ENCODE measurements at regions not wholly inside any gene's neighbourhood (a gene's known extent, or its start where the extent isn't known, plus 50 kb on each side); places are given as distances from the start of the nearest gene placed in this dataset.

DNA sequence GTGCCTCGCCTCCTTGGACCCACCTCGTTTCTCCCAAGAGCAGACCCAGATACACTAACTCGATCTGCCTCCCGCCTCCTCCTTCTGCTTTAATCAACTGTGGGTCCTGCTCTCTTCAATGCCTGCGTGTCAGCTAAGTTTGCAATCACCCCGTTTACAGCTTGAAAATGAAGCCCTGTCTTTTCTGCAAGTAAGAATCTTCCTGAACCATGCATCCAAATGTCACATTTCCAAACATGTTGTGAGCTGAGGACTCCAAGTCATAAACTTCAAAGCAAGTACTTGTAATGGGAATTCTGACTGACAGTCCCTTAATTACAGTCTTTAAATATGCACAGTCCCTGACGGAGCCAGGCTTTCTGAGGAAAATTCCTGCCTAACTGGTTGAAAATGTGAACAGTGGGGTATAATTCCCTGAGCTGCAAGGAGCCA is 154.9 kb upstream of the UQCRFS1 start:
- no peak for ATAC-seq
- no peak overlapping the region for H3K4me3 ChIP-seq (ENCODE audit: low read depth in 2 of 2, low read length in 2 of 2)
- POLR2A ChIA-PET: no interaction called here

GRCh38 chr19:29370276-29370675 is 155.5 kb upstream of the VSTM2B start:
- TF ChIP-seq POLR2AphosphoS5 (IDR thresholded peaks at IDR 0.05; ENCODE audit: low read depth, low read length) (no peak), SIN3A (IDR thresholded peaks at IDR 0.05; ENCODE audit: borderline replicate concordance, insufficient read depth, low read depth, low read length) (no peak), TCF7L2 (IDR thresholded peaks at IDR 0.05; ENCODE audit: low read depth, low read length) (no peak)
- TF ChIP-seq, protein P1, sequence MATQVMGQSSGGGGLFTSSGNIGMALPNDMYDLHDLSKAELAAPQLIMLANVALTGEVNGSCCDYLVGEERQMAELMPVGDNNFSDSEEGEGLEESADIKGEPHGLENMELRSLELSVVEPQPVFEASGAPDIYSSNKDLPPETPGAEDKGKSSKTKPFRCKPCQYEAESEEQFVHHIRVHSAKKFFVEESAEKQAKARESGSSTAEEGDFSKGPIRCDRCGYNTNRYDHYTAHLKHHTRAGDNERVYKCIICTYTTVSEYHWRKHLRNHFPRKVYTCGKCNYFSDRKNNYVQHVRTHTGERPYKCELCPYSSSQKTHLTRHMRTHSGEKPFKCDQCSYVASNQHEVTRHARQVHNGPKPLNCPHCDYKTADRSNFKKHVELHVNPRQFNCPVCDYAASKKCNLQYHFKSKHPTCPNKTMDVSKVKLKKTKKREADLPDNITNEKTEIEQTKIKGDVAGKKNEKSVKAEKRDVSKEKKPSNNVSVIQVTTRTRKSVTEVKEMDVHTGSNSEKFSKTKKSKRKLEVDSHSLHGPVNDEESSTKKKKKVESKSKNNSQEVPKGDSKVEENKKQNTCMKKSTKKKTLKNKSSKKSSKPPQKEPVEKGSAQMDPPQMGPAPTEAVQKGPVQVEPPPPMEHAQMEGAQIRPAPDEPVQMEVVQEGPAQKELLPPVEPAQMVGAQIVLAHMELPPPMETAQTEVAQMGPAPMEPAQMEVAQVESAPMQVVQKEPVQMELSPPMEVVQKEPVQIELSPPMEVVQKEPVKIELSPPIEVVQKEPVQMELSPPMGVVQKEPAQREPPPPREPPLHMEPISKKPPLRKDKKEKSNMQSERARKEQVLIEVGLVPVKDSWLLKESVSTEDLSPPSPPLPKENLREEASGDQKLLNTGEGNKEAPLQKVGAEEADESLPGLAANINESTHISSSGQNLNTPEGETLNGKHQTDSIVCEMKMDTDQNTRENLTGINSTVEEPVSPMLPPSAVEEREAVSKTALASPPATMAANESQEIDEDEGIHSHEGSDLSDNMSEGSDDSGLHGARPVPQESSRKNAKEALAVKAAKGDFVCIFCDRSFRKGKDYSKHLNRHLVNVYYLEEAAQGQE (IDR thresholded peaks at IDR 0.05; ENCODE audit: insufficient read depth in 1 of 2, low read depth in 2 of 2, low read length in 1 of 2): no peak
- TF ChIP-seq, protein P2, sequence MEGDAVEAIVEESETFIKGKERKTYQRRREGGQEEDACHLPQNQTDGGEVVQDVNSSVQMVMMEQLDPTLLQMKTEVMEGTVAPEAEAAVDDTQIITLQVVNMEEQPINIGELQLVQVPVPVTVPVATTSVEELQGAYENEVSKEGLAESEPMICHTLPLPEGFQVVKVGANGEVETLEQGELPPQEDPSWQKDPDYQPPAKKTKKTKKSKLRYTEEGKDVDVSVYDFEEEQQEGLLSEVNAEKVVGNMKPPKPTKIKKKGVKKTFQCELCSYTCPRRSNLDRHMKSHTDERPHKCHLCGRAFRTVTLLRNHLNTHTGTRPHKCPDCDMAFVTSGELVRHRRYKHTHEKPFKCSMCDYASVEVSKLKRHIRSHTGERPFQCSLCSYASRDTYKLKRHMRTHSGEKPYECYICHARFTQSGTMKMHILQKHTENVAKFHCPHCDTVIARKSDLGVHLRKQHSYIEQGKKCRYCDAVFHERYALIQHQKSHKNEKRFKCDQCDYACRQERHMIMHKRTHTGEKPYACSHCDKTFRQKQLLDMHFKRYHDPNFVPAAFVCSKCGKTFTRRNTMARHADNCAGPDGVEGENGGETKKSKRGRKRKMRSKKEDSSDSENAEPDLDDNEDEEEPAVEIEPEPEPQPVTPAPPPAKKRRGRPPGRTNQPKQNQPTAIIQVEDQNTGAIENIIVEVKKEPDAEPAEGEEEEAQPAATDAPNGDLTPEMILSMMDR (IDR thresholded peaks at IDR 0.05): no peak
- in situ Hi-C loops (cut with HindIII; ENCODE audit: low pct_unique_long_range_greater_than_20kb, low sequenced_read_pairs): no loop called here
- H3K9me3 ChIP-seq (ENCODE audit: control insufficient read depth, insufficient read depth, low read depth, low read length): no peaks in the 10 kb centered on the region
- no TSS peak for BruUV-seq (replicated peaks)
- no peak overlapping the region for H3K27ac ChIP-seq (ENCODE audit: low read length)
- H3K4me3 ChIP-seq (ENCODE audit: low read depth in 2 of 2, low read length in 2 of 2): no peak overlapping the region
- CTCF ChIA-PET: no interaction called here
- no peak for DNase-seq (ENCODE audit: low read depth, low spot score)
- intact Hi-C loops (cut with micrococcal nuclease; ENCODE audit: unreplicated experiment): no loop called here
- POLR2A ChIA-PET: no interaction called here
- no peaks in the 10 kb centered on the region for H3K36me3 ChIP-seq (ENCODE audit: control insufficient read depth, insufficient read depth, low read length)
- peaks cover 25% of the 10 kb centered on the region for H3K27me3 ChIP-seq (ENCODE audit: control insufficient read depth, insufficient read depth, low read length)
- no peak for ATAC-seq
- H3K4me1 ChIP-seq (ENCODE audit: control insufficient read depth, insufficient read depth, low read length): no peaks in the 10 kb centered on the region

More for the DNA sequence above, 154.9 kb upstream of the UQCRFS1 start:
- Histone ChIP-seq H3K27me3 (ENCODE audit: control insufficient read depth, insufficient read depth, low read length) (peaks cover 21% of the 10 kb centered on the region), H3K4me1 (ENCODE audit: control insufficient read depth, insufficient read depth, low read length) (no peaks in the 10 kb centered on the region), H3K36me3 (ENCODE audit: control insufficient read depth, insufficient read depth, low read length) (no peaks in the 10 kb centered on the region), H3K9me3 (ENCODE audit: control insufficient read depth, insufficient read depth, low read depth, low read length) (no peaks in the 10 kb centered on the region), H3K27ac (ENCODE audit: low read length) (no peak overlapping the region)
- no peak for DNase-seq (ENCODE audit: low read depth, low spot score)
- intact Hi-C loops (cut with micrococcal nuclease; ENCODE audit: unreplicated experiment): no loop called here
- TF ChIP-seq SIN3A (IDR thresholded peaks at IDR 0.05; ENCODE audit: borderline replicate concordance, insufficient read depth, low read depth, low read length) (no peak), POLR2AphosphoS5 (IDR thresholded peaks at IDR 0.05; ENCODE audit: low read depth, low read length) (no peak), TCF7L2 (IDR thresholded peaks at IDR 0.05; ENCODE audit: low read depth, low read length) (no peak)
- TF ChIP-seq, protein P1 (IDR thresholded peaks at IDR 0.05; ENCODE audit: insufficient read depth in 1 of 2, low read depth in 2 of 2, low read length in 1 of 2): no peak
- TF ChIP-seq, protein P2 (IDR thresholded peaks at IDR 0.05): no peak
- no TSS peak for BruUV-seq (replicated peaks)
- in situ Hi-C loops (cut with HindIII; ENCODE audit: low pct_unique_long_range_greater_than_20kb, low sequenced_read_pairs): no loop called here
- CTCF ChIA-PET: no interaction called here
